K562 (cell line): ENCODE measurements at regions not wholly inside any gene's neighbourhood (a gene's known extent, or its start where the extent isn't known, plus 50 kb on each side); places are given as distances from the start of the nearest gene placed in this dataset.

ENCODE experiments used
- ATAC-seq: fragments of 200-7000 bp; cut with Tn5 transposase; 3 replicates; pipeline ENCODE4 v1.9.1; 2020; ENCODE audit warnings: moderate library complexity
- BruUV-seq: library from RNA; stranded (reverse); fragments of 400-500 nt; replicated peaks from 2 replicates; lab custom pipeline; 2021; lab: Mats Ljungman, UMichigan
- CTCF ChIA-PET: fragments of 300-600 bp; formaldehyde crosslinking; extraction: SDS; loops from one replicate; lab custom pipeline; 2021; ENCODE audit warnings: low intra/inter-chr PET ratio; lab: Yijun Ruan, JAX
- POLR2A ChIA-PET: fragments of 300-600, 350-650 bp; sonication (Branson Sonifier 250); formaldehyde crosslinking; extraction: SDS; loops from one replicate; lab custom pipeline; 2021; ENCODE audit warnings: antibody characterized with exemption, inconsistent platforms; lab: Yijun Ruan, JAX
- DNase-seq, 4 experiments: peaks; one replicate each; pipeline versions ENCODE4 v3.0.0 to v3.0.0-alpha.2; 2011 to 2018; ENCODE audit warnings: low spot score in 3 of 4, mixed read lengths in 3 of 4; ENCODE audit errors: extremely low read depth in 1 of 4
- FAIRE-seq: peaks from 2 replicates; lab custom pipeline; 2011; peaks lifted over from hg19 to GRCh38; lab: Jason Lieb, UNC
- H2AFZ ChIP-seq: 2 replicates; pipeline ENCODE4 v1.6.0; 2011; ENCODE audit warnings: low read depth, low read length, control low read depth, inconsistent platforms
- H3K27ac ChIP-seq: fragments of 200-600 bp; 3 replicates; pipeline ENCODE4 v1.8.0; 2011; ENCODE audit warnings: low read depth, mild to moderate bottlenecking, control low read depth, inconsistent platforms, low read length, moderate library complexity, mixed read lengths; ENCODE audit errors: extremely low read depth
- H3K27me3 ChIP-seq, 2 experiments: fragments of 300-600 bp in 1 of 2; 2 replicates in 1 of 2; 3 replicates in 1 of 2; pipeline versions ENCODE4 v1.6.0 to v1.8.0; 2011; ENCODE audit warnings: inconsistent platforms in 2 of 2, low read length in 2 of 2, mild to moderate bottlenecking in 1 of 2, mixed read lengths in 1 of 2, moderate library complexity in 1 of 2; ENCODE audit not compliant: control insufficient read depth in 2 of 2, insufficient read depth in 2 of 2
- H3K36me3 ChIP-seq: fragments of 300-600 bp; 3 replicates; pipeline ENCODE4 v1.8.0; 2011; ENCODE audit warnings: mild to moderate bottlenecking, low read length, inconsistent platforms; ENCODE audit not compliant: control insufficient read depth, insufficient read depth
- H3K4me1 ChIP-seq, 2 experiments: fragments of 200-600 bp in 1 of 2; replicated peaks in 1 of 2; 2 replicates in 1 of 2; 3 replicates in 1 of 2; pipeline versions ENCODE4 v1.5.1 to v1.8.0; 2011; ENCODE audit warnings: inconsistent platforms in 2 of 2, low read length in 2 of 2, mild to moderate bottlenecking in 1 of 2, mixed read lengths in 1 of 2, moderate library complexity in 1 of 2; ENCODE audit not compliant: control insufficient read depth in 2 of 2, insufficient read depth in 2 of 2
- H3K4me2 ChIP-seq: 2 replicates; pipeline ENCODE4 v1.6.1; 2011; ENCODE audit warnings: low read length, control low read depth, inconsistent platforms, mixed read lengths; ENCODE audit not compliant: insufficient read depth
- H3K4me3 ChIP-seq: fragments of 200-600 bp; sonication (generic), shearing (Covaris generic); 2 replicates; pipeline ENCODE4 v1.5.1; 2016; ENCODE audit warnings: control low read depth, inconsistent platforms
- H3K79me2 ChIP-seq: fragments of 200-600 bp; 3 replicates; pipeline ENCODE4 v1.8.0; 2011; ENCODE audit warnings: low read length, inconsistent platforms; ENCODE audit not compliant: control insufficient read depth, insufficient read depth
- H3K9ac ChIP-seq, 2 experiments: 2 replicates each; pipeline versions ENCODE4 v1.6.0 to v1.6.1; 2011; ENCODE audit warnings: low read depth in 2 of 2, low read length in 2 of 2, control low read depth in 1 of 2, inconsistent platforms in 1 of 2, mild to moderate bottlenecking in 1 of 2, mixed read lengths in 1 of 2; ENCODE audit not compliant: insufficient read depth in 1 of 2
- H3K9me1 ChIP-seq: one replicate; pipeline ENCODE4 v1.6.0; 2011; ENCODE audit warnings: inconsistent platforms, mild to moderate bottlenecking, low read length, moderate library complexity; ENCODE audit not compliant: control insufficient read depth, insufficient read depth
- H3K9me3 ChIP-seq: replicated peaks from 2 replicates; pipeline ENCODE4 v1.5.1; 2011; ENCODE audit warnings: low read depth, low read length, inconsistent platforms; ENCODE audit not compliant: control insufficient read depth, insufficient read depth
- H4K20me1 ChIP-seq: replicated peaks from 2 replicates; pipeline ENCODE4 v1.6.1; 2011; ENCODE audit warnings: low read length, inconsistent platforms, mixed read lengths; ENCODE audit not compliant: control insufficient read depth, insufficient read depth
- HIVEP1 ChIP-seq: fragments of 250-450 bp; sonication (Bioruptor Pico); IDR thresholded peaks from 2 replicates; pipeline ENCODE4 v1.4.0; 2020; ENCODE audit warnings: mild to moderate bottlenecking
- JUND ChIP-seq, 2 experiments: IDR thresholded peaks; 2 replicates in 1 of 2; 3 replicates in 1 of 2; pipeline ENCODE4 v1.6.1; 2011; ENCODE audit warnings: borderline replicate concordance in 2 of 2, low read depth in 2 of 2, low read length in 2 of 2, improper control_type of control experiment in 1 of 2, missing biosample characterization in 1 of 2, missing genetic modification characterization in 1 of 2, missing genetic modification reagents in 1 of 2
- MYBL2 ChIP-seq, 2 experiments: fragments of 450-650 bp in 1 of 2; sonication (generic) in 1 of 2; formaldehyde crosslinking in 1 of 2; IDR thresholded peaks; 2 replicates each; pipeline versions ENCODE4 v1.6.1 to v1.8.1; 2017 to 2022; ENCODE audit warnings: borderline replicate concordance in 1 of 2, inconsistent platforms in 1 of 2, low read depth in 1 of 2, mild to moderate bottlenecking in 1 of 2, missing genetic modification reagents in 1 of 2, moderate library complexity in 1 of 2
- STAG1 ChIP-seq: sonication (generic); formaldehyde crosslinking; IDR thresholded peaks from 2 replicates; pipeline ENCODE4 v1.5.0; 2020; ENCODE audit warnings: missing genetic modification reagents, borderline replicate concordance
- TCF3 ChIP-seq: sonication (generic); formaldehyde crosslinking; IDR thresholded peaks from 2 replicates; pipeline ENCODE4 v1.4.0; 2020; ENCODE audit warnings: mild to moderate bottlenecking, missing genetic modification reagents
- WGBS: fragments of 100-300 bp; shearing (Covaris generic); methylation state at CpG from one replicate; pipeline ENCODE4 v1.1.6; 2016; ENCODE audit warnings: low coverage, mixed read lengths; ENCODE audit not compliant: insufficient coverage; ENCODE audit errors: missing lambda C conversion rate; 5-methylcytosine and 5-hydroxymethylcytosine counted together
- in situ Hi-C: fragments of 300-500 bp; cut with MboI; formaldehyde crosslinking; loops from 4 replicates; pipeline ENCODE4 v1.15.0; 2018; ENCODE audit warnings: inconsistent platforms, mixed read lengths
- intact Hi-C: fragments of 100-400 bp; cut with micrococcal nuclease; formaldehyde crosslinking; loops from 2 replicates; pipeline ENCODE4 v1.14.2; 2022
- TF ChIP-seq, protein P1 (sequence below): fragments of 250-450 bp; sonication (Bioruptor Pico); IDR thresholded peaks from 2 replicates; pipeline ENCODE4 v1.8.0; 2021; ENCODE audit warnings: moderate library complexity, mild to moderate bottlenecking, inconsistent platforms
- TF ChIP-seq, protein P2 (sequence below): fragments of 450-650 bp; IDR thresholded peaks from 2 replicates; pipeline ENCODE4 v1.6.1; 2016
- TF ChIP-seq, protein P3 (sequence below): fragments of 450-650 bp; IDR thresholded peaks from 2 replicates; pipeline ENCODE4 v1.6.1; 2018; ENCODE audit not compliant: partially characterized antibody

DNA sequence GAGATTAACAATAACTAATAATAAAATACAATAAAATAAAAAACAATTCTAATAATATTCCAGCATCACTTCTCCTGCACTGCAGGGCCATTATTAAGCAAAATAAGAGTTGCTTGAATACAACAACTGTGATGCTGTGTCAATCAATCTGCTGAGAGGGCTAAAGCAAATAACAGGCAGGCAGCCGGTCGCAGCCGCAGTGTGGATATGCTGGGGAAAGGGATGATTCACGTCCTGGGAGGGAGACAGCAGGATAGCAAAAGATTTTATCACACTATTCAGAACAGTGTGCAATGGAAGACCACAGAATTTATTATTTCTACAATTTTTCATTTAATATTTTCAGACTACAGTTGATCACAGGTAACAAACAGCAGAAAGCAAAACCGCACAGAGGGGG lies 76.5 kb upstream of the SMARCAD1 start:
- Histone ChIP-seq H3K9me1 (no peaks in the 10 kb centered on the region), H3K9me3 (no peaks in the 10 kb centered on the region), H3K4me1 (no peaks in the 10 kb centered on the region), H3K27me3 (no peaks in the 10 kb centered on the region), H3K4me3 (no peak overlapping the region), H3K4me2 (no peak overlapping the region), H3K36me3 (no peaks in the 10 kb centered on the region), H3K79me2 (no peaks in the 10 kb centered on the region), H4K20me1 (no peaks in the 10 kb centered on the region), H3K27ac (no peak overlapping the region), H3K9ac (no peak overlapping the region), H2AFZ (no peak overlapping the region)
- 0% methylated on average over 5 of the region's 5 CpGs for WGBS
- ATAC-seq (no peak), DNase-seq (no peak), FAIRE-seq (no peak)
- BruUV-seq, result no TSS peak
- TF ChIP-seq, protein P1, sequence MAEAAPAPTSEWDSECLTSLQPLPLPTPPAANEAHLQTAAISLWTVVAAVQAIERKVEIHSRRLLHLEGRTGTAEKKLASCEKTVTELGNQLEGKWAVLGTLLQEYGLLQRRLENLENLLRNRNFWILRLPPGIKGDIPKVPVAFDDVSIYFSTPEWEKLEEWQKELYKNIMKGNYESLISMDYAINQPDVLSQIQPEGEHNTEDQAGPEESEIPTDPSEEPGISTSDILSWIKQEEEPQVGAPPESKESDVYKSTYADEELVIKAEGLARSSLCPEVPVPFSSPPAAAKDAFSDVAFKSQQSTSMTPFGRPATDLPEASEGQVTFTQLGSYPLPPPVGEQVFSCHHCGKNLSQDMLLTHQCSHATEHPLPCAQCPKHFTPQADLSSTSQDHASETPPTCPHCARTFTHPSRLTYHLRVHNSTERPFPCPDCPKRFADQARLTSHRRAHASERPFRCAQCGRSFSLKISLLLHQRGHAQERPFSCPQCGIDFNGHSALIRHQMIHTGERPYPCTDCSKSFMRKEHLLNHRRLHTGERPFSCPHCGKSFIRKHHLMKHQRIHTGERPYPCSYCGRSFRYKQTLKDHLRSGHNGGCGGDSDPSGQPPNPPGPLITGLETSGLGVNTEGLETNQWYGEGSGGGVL (CRISPR knock-in tag), result no peak
- TF ChIP-seq, protein P2, sequence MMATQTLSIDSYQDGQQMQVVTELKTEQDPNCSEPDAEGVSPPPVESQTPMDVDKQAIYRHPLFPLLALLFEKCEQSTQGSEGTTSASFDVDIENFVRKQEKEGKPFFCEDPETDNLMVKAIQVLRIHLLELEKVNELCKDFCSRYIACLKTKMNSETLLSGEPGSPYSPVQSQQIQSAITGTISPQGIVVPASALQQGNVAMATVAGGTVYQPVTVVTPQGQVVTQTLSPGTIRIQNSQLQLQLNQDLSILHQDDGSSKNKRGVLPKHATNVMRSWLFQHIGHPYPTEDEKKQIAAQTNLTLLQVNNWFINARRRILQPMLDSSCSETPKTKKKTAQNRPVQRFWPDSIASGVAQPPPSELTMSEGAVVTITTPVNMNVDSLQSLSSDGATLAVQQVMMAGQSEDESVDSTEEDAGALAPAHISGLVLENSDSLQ, result peak; percentile 49
- intact Hi-C loops, result no loop called here
- ChIA-PET POLR2A (interaction anchor here (0.6 kb wide), 1 partner anchor 9 kb away, joined by 3 read pairs; no protein-coding TSS in a partner anchor), CTCF (no interaction called here)
- in situ Hi-C loops, result no loop called here

DNA sequence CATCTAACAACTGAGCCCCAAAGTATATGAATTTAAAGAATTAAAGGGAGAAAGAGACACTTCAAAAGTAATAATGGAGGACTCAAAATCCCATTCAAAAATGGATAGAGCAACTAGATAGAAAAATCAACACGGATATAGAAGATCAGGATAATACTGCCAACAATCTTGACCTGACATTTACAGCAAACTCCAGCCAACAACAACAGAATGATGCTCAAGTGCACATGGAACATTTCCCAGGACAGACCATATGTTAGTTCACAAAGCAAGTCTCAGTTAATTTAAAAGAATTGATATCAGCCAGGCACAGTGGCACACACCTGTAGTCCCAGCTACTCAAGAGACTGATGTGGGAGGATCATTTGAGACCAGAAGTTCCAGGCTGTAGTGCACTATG lies 72.0 kb upstream of the SMARCAD1 start:
- no peaks in the 10 kb centered on the region for H3K36me3 ChIP-seq
- intact Hi-C loops, result no loop called here
- no peak overlapping the region for H3K9ac ChIP-seq
- H3K27ac ChIP-seq, result no peak overlapping the region
- H3K9me1 ChIP-seq, result no peaks in the 10 kb centered on the region
- FAIRE-seq (no peak), DNase-seq (no peak), ATAC-seq (no peak)
- no peak overlapping the region for H3K4me2 ChIP-seq
- BruUV-seq, result no TSS peak
- no peaks in the 10 kb centered on the region for H3K9me3 ChIP-seq
- WGBS, result 0% methylated on average over 1 of the region's 1 CpG
- POLR2A ChIA-PET, result no interaction called here
- peaks cover 0 to 12% of the 10 kb centered on the region in 2 experiments; a peak in 1 of 5 replicates for H3K27me3 ChIP-seq
- no peak overlapping the region for H3K4me3 ChIP-seq
- no peaks in the 10 kb centered on the region for H3K4me1 ChIP-seq
- in situ Hi-C loops, result no loop called here
- no peaks in the 10 kb centered on the region for H3K79me2 ChIP-seq
- H4K20me1 ChIP-seq, result no peaks in the 10 kb centered on the region; the same call in 1 of the 2 replicates
- CTCF ChIA-PET, result no interaction called here
- no peak overlapping the region for H2AFZ ChIP-seq
- TF ChIP-seq STAG1 (CRISPR knock-in tag), result no peak
- TF ChIP-seq TCF3 (CRISPR knock-in tag), result no peak
- no peak for TF ChIP-seq MYBL2 (IDR thresholded peaks at IDR 0.05; ENCODE audit: low read depth)
- no peak for TF ChIP-seq MYBL2 (CRISPR knock-in tag; IDR thresholded peaks at IDR 0.05; ENCODE audit: borderline replicate concordance)
- TF ChIP-seq JUND (IDR thresholded peaks at IDR 0.05; ENCODE audit: borderline replicate concordance, low read depth, low read length), result no peak
- no peak for TF ChIP-seq JUND (tag; IDR thresholded peaks at IDR 0.05; ENCODE audit: borderline replicate concordance, low read depth, low read length)
- no peak for TF ChIP-seq HIVEP1 (CRISPR knock-in tag)
- TF ChIP-seq, protein P3, sequence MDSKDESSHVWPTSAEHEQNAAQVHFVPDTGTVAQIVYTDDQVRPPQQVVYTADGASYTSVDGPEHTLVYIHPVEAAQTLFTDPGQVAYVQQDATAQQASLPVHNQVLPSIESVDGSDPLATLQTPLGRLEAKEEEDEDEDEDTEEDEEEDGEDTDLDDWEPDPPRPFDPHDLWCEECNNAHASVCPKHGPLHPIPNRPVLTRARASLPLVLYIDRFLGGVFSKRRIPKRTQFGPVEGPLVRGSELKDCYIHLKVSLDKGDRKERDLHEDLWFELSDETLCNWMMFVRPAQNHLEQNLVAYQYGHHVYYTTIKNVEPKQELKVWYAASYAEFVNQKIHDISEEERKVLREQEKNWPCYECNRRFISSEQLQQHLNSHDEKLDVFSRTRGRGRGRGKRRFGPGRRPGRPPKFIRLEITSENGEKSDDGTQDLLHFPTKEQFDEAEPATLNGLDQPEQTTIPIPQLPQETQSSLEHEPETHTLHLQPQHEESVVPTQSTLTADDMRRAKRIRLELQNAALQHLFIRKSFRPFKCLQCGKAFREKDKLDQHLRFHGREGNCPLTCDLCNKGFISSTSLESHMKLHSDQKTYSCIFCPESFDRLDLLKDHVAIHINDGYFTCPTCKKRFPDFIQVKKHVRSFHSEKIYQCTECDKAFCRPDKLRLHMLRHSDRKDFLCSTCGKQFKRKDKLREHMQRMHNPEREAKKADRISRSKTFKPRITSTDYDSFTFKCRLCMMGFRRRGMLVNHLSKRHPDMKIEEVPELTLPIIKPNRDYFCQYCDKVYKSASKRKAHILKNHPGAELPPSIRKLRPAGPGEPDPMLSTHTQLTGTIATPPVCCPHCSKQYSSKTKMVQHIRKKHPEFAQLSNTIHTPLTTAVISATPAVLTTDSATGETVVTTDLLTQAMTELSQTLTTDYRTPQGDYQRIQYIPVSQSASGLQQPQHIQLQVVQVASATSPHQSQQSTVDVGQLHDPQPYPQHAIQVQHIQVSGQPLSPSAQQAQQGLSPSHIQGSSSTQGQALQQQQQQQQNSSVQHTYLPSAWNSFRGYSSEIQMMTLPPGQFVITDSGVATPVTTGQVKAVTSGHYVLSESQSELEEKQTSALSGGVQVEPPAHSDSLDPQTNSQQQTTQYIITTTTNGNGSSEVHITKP, result no peak
